Lower lobe of right lung (tissue), 2 donors: ENCODE measurements at regions not wholly inside any gene's neighbourhood (a gene's known extent, or its start where the extent isn't known, plus 50 kb on each side); places are given as distances from the start of the nearest gene placed in this dataset.

Experiments used
- ATAC-seq, 2 donors: fragments of 200-7000 bp; cut with Tn5 transposase; one replicate each; pipeline ENCODE4 v1.9.1; 2020 to 2022; ENCODE audit warnings: mild to moderate bottlenecking in 2 of 2, moderate library complexity in 2 of 2
- DNase-seq: peaks from one replicate; pipeline ENCODE4 v3.0.0-alpha.2; 2020
- H3K27ac ChIP-seq: fragments of 200-600 bp; one replicate; pipeline ENCODE4 v1.8.0; 2022
- H3K27me3 ChIP-seq: fragments of 200-600 bp; one replicate; pipeline ENCODE4 v1.8.0; 2022; ENCODE audit warnings: low read depth
- H3K36me3 ChIP-seq: fragments of 200-600 bp; one replicate; pipeline ENCODE4 v1.8.0; 2022; ENCODE audit warnings: mild to moderate bottlenecking
- H3K4me1 ChIP-seq: fragments of 200-600 bp; one replicate; pipeline ENCODE4 v1.8.0; 2022
- H3K4me3 ChIP-seq: fragments of 200-600 bp; one replicate; pipeline ENCODE4 v1.8.0; 2022; ENCODE audit warnings: mild to moderate bottlenecking
- H3K9me3 ChIP-seq: fragments of 200-600 bp; one replicate; pipeline ENCODE4 v1.8.0; 2022
- intact Hi-C: fragments of 100-400 bp; cut with DNase I; formaldehyde crosslinking; loops from one replicate; pipeline ENCODE4 v1.11.0; 2022
- TF ChIP-seq, protein P1 (sequence below): fragments of 200-600 bp; IDR thresholded peaks from one replicate; pipeline ENCODE4 v1.8.0; 2022; ENCODE audit warnings: antibody characterized with exemption, mild to moderate bottlenecking
- donor health status: DM: no; HTN: yes; CAD: no; lungs with severe emphysema.

DNA sequence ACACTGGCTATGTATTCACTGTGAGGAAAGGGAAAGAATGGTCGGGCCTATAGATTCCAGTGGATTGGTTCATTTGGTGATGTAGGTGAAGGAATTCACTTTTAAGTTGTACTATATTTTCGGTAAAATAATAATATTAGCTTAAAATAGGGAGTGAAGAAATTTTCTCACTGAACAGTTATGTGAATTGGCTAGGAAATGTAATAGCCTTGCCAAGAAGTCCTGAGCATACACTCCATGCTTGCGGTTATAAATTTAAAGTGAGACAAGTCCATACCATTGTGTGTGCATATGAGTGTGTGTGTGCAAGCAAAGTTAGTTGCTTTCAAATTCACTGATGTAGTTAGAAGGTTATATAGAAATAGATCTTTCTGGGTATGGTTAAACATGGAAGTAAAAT is 1651.0 kb downstream of the NCAM2 start:
- TF ChIP-seq, protein P1, sequence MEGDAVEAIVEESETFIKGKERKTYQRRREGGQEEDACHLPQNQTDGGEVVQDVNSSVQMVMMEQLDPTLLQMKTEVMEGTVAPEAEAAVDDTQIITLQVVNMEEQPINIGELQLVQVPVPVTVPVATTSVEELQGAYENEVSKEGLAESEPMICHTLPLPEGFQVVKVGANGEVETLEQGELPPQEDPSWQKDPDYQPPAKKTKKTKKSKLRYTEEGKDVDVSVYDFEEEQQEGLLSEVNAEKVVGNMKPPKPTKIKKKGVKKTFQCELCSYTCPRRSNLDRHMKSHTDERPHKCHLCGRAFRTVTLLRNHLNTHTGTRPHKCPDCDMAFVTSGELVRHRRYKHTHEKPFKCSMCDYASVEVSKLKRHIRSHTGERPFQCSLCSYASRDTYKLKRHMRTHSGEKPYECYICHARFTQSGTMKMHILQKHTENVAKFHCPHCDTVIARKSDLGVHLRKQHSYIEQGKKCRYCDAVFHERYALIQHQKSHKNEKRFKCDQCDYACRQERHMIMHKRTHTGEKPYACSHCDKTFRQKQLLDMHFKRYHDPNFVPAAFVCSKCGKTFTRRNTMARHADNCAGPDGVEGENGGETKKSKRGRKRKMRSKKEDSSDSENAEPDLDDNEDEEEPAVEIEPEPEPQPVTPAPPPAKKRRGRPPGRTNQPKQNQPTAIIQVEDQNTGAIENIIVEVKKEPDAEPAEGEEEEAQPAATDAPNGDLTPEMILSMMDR, result no peak
- ATAC-seq (no peak), DNase-seq (no peak)
- Histone ChIP-seq H3K36me3 (no peaks in the 10 kb centered on the region), H3K27me3 (no peaks in the 10 kb centered on the region), H3K4me3 (no peak overlapping the region), H3K9me3 (no peaks in the 10 kb centered on the region), H3K27ac (no peak overlapping the region), H3K4me1 (no peaks in the 10 kb centered on the region)
- intact Hi-C loops, result no loop called here

- H3K27me3 ChIP-seq, result no peaks in the 10 kb centered on the region
- intact Hi-C loops, result no loop called here
- TF ChIP-seq, protein P1, result no peak
- H3K27ac ChIP-seq, result no peak overlapping the region
- no peaks in the 10 kb centered on the region for H3K4me1 ChIP-seq
- H3K4me3 ChIP-seq, result no peak overlapping the region
- ATAC-seq (no peak), DNase-seq (no peak)
- no peaks in the 10 kb centered on the region for H3K36me3 ChIP-seq
- H3K9me3 ChIP-seq, result no peaks in the 10 kb centered on the region
These were observed 1652.0 kb downstream of the NCAM2 start for GRCh38 chr21:22650226-22650625.

- Histone ChIP-seq H3K4me1 (no peaks in the 10 kb centered on the region), H3K9me3 (no peaks in the 10 kb centered on the region), H3K36me3 (no peaks in the 10 kb centered on the region), H3K4me3 (no peak overlapping the region), H3K27me3 (no peaks in the 10 kb centered on the region), H3K27ac (no peak overlapping the region)
- TF ChIP-seq, protein P1, result no peak
- intact Hi-C loops, result no loop called here
- DNase-seq (no peak), ATAC-seq (no peak)
These were observed 1659.6 kb downstream of the NCAM2 start for GRCh38 chr21:22657781-22658180.

DNA sequence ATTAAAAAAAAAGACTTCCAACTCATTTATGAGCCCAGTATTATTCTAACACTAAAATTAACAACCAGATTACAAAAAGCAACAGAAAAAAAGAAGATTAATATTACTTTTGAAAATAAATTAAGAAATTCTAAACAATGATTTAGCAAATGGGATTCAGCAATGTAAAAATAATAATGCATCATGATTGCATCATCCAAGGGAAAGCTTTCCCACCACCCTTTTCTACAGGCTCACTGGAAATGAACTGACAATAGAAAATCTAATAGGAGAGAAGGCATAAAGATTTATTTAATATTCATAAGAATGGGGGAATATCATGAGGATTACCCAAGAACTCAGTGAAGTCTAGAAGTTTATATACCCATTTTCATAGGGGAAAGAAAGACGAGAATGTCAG is 1671.9 kb downstream of the NCAM2 start:
- Histone ChIP-seq H3K9me3 (no peaks in the 10 kb centered on the region), H3K36me3 (no peaks in the 10 kb centered on the region), H3K4me1 (no peaks in the 10 kb centered on the region), H3K27me3 (no peaks in the 10 kb centered on the region), H3K4me3 (no peak overlapping the region), H3K27ac (no peak overlapping the region)
- TF ChIP-seq, protein P1, result no peak
- DNase-seq (no peak), ATAC-seq (no peak)
- intact Hi-C loops, result no loop called here

- Histone ChIP-seq H3K4me1 (no peaks in the 10 kb centered on the region), H3K9me3 (no peaks in the 10 kb centered on the region), H3K27me3 (no peaks in the 10 kb centered on the region), H3K4me3 (no peak overlapping the region), H3K27ac (no peak overlapping the region), H3K36me3 (no peaks in the 10 kb centered on the region)
- intact Hi-C loops, result no loop called here
- ATAC-seq (no peak), DNase-seq (no peak)
- TF ChIP-seq, protein P1, result no peak
These were observed 1681.0 kb downstream of the NCAM2 start for GRCh38 chr21:22679207-22679606.

DNA sequence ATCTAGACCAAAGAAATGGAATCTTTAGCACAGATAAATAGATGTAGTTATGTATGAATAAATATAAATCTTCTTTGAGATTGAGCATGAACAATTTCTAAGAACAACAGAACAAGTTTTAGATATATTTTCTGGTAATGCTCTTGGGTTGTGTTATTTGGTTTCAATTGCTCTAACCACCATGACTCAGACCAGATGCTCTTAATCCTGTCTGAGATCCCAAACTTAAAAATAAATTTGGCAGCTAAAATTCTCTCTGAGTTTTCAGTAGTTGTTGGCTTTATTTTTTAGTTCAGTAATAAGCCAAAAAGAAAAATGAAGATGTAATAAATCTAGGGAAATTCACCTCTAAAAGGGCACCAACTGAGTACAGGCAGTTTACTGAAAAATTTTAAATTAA is 1693.4 kb downstream of the NCAM2 start:
- intact Hi-C loops, result no loop called here
- Histone ChIP-seq H3K4me3 (no peak overlapping the region), H3K36me3 (no peaks in the 10 kb centered on the region), H3K9me3 (peaks cover 33% of the 10 kb centered on the region), H3K4me1 (no peaks in the 10 kb centered on the region), H3K27me3 (no peaks in the 10 kb centered on the region), H3K27ac (no peak overlapping the region)
- DNase-seq (no peak), ATAC-seq (no peak)
- TF ChIP-seq, protein P1, result no peak
